Lower leg skin (tissue), 3 donors: ENCODE measurements at regions not wholly inside any gene's neighbourhood (a gene's known extent, or its start where the extent isn't known, plus 50 kb on each side); places are given as distances from the start of the nearest gene placed in this dataset.

Source experiments
- POLR2A ChIP-seq, 2 donors: fragments of 450-650 bp; IDR thresholded peaks; one replicate each; pipeline ENCODE4 v1.6.1; 2016 to 2017; ENCODE audit warnings: antibody characterized with exemption in 2 of 2, mild to moderate bottlenecking in 1 of 2, moderate library complexity in 1 of 2
- TF ChIP-seq, protein P1 (sequence below), 3 donors: fragments of 450-650 bp; IDR thresholded peaks; one replicate each; pipeline ENCODE4 v1.5.1; 2016; ENCODE audit warnings: antibody characterized with exemption in 3 of 3, mild to moderate bottlenecking in 3 of 3, moderate library complexity in 2 of 3

DNA sequence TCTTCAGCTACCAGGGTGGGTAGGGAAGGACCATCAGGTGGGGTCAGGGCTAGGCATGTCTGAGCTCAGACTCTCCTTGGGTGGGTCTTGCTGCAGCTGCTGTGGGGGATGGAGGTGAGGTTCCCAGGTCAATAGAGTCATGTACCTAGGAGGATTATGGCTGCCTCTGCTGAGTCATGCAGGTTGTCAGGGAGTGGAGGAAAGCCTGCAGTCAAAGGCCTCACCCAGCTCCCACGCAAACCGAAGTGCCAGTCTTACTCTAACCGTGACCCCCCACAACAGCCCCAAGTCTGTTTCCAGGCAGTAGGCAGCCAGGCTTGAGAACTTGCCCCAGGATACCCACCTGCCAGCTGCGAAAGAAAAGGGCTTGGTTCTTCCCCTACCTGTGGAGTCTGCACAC is 113.6 kb upstream of the GALNT5 start:
- TF ChIP-seq, protein P1, sequence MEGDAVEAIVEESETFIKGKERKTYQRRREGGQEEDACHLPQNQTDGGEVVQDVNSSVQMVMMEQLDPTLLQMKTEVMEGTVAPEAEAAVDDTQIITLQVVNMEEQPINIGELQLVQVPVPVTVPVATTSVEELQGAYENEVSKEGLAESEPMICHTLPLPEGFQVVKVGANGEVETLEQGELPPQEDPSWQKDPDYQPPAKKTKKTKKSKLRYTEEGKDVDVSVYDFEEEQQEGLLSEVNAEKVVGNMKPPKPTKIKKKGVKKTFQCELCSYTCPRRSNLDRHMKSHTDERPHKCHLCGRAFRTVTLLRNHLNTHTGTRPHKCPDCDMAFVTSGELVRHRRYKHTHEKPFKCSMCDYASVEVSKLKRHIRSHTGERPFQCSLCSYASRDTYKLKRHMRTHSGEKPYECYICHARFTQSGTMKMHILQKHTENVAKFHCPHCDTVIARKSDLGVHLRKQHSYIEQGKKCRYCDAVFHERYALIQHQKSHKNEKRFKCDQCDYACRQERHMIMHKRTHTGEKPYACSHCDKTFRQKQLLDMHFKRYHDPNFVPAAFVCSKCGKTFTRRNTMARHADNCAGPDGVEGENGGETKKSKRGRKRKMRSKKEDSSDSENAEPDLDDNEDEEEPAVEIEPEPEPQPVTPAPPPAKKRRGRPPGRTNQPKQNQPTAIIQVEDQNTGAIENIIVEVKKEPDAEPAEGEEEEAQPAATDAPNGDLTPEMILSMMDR (IDR thresholded peaks at IDR 0.05), result no peak
- TF ChIP-seq POLR2A (IDR thresholded peaks at IDR 0.05), result no peak
